H1 (cell line): ENCODE measurements at regions not wholly inside any gene's neighbourhood (a gene's known extent, or its start where the extent isn't known, plus 50 kb on each side); places are given as distances from the start of the nearest gene placed in this dataset.

Source experiments
- CTCF ChIA-PET: fragments of 300-600 bp; sonication (Branson Sonifier 250); formaldehyde crosslinking; loops from one replicate; lab custom pipeline; 2021; ENCODE audit not compliant: partially characterized antibody; lab: Charles Lee
- POLR2A ChIA-PET: fragments of 300-600 bp; sonication (Branson Sonifier 250); formaldehyde crosslinking; loops from one replicate; lab custom pipeline; 2021; ENCODE audit warnings: inconsistent platforms; ENCODE audit not compliant: partially characterized antibody; lab: Charles Lee
- DNase-seq, 2 experiments: peaks; one replicate each; pipeline versions ENCODE4 v3.0.0 to v3.0.0-alpha.2; 2010 to 2022; ENCODE audit warnings: low spot score in 2 of 2, low read depth in 1 of 2, mixed read lengths in 1 of 2
- FAIRE-seq: peaks from 2 replicates; lab custom pipeline; 2011; peaks lifted over from hg19 to GRCh38; lab: Jason Lieb, UNC
- H2AFZ ChIP-seq: 2 replicates; pipeline ENCODE4 v1.8.1; 2012; ENCODE audit warnings: low read length, inconsistent platforms
- H2AK5ac ChIP-seq: 2 replicates; pipeline ENCODE4 v1.6.1; 2013; ENCODE audit warnings: low read depth, low read length
- H2BK120ac ChIP-seq: replicated peaks from 2 replicates; pipeline ENCODE3; 2013; ENCODE audit warnings: low read depth, low read length, inconsistent platforms
- H2BK12ac ChIP-seq: 2 replicates; pipeline ENCODE4 v1.6.1; 2013; ENCODE audit warnings: low read depth, low read length
- H2BK15ac ChIP-seq: 2 replicates; pipeline ENCODE4 v1.6.1; 2013; ENCODE audit warnings: low read length
- H2BK20ac ChIP-seq: 2 replicates; pipeline ENCODE4 v1.6.1; 2013; ENCODE audit warnings: low read length
- H2BK5ac ChIP-seq: 2 replicates; pipeline ENCODE4 v1.6.1; 2013; ENCODE audit warnings: low read depth, low read length
- H3K14ac ChIP-seq: 2 replicates; pipeline ENCODE4 v1.6.1; 2013; ENCODE audit warnings: inconsistent platforms; ENCODE audit not compliant: insufficient read length
- H3K18ac ChIP-seq: 2 replicates; pipeline ENCODE4 v1.6.1; 2013; ENCODE audit warnings: low read length; ENCODE audit errors: extremely low read depth
- H3K23ac ChIP-seq: 2 replicates; pipeline ENCODE4 v1.6.1; 2013; ENCODE audit warnings: inconsistent platforms; ENCODE audit not compliant: insufficient read length
- H3K23me2 ChIP-seq: 2 replicates; pipeline ENCODE4 v1.6.1; 2013; ENCODE audit warnings: low read depth, low read length
- H3K27ac ChIP-seq: 2 replicates; pipeline ENCODE4 v1.6.1; 2011; ENCODE audit warnings: low read depth, low read length, inconsistent platforms
- H3K27me3 ChIP-seq, 4 experiments: replicated peaks in 1 of 4; 1 replicate in 1 of 4; 2 replicates in 3 of 4; pipeline versions ENCODE4 v1.6.1 to v1.8.1; 2011 to 2013; ENCODE audit warnings: low read length in 3 of 4, mild to moderate bottlenecking in 3 of 4, inconsistent platforms in 2 of 4, mixed read lengths in 2 of 4, moderate library complexity in 1 of 4; ENCODE audit not compliant: control insufficient read depth in 3 of 4, insufficient read depth in 3 of 4; ENCODE audit errors: extremely low read depth in 1 of 4
- H3K36me3 ChIP-seq, 4 experiments: 2 replicates each; pipeline versions ENCODE4 v1.6.1 to v1.8.1; 2011 to 2013; ENCODE audit warnings: mild to moderate bottlenecking in 4 of 4, low read length in 3 of 4, moderate library complexity in 2 of 4, control low read depth in 1 of 4, inconsistent platforms in 1 of 4; ENCODE audit not compliant: insufficient read depth in 4 of 4, control insufficient read depth in 2 of 4
- H3K4ac ChIP-seq: replicated peaks from 2 replicates; pipeline ENCODE3; 2013; ENCODE audit warnings: low read length, low read depth, mixed read lengths, inconsistent platforms; ENCODE audit not compliant: insufficient read length
- H3K4me1 ChIP-seq, 4 experiments: replicated peaks in 1 of 4; 1 replicate in 1 of 4; 2 replicates in 3 of 4; pipeline versions ENCODE4 v1.6.1 to v1.8.1; 2011 to 2013; ENCODE audit warnings: low read length in 3 of 4, inconsistent platforms in 2 of 4, mixed read lengths in 1 of 4; ENCODE audit not compliant: insufficient read depth in 4 of 4, control insufficient read depth in 3 of 4
- H3K4me2 ChIP-seq, 2 experiments: 2 replicates each; pipeline versions ENCODE4 v1.6.1 to v1.8.1; 2011 to 2013; ENCODE audit warnings: low read depth in 2 of 2, low read length in 2 of 2, control low read depth in 1 of 2, inconsistent platforms in 1 of 2, mild to moderate bottlenecking in 1 of 2; ENCODE audit not compliant: insufficient read depth in 1 of 2
- H3K4me3 ChIP-seq, 4 experiments: fragments of 200-600, 300-600 bp in 1 of 4; sonication (generic), shearing (Covaris generic), sonication (Bioruptor Twin) in 1 of 4; 2 replicates each; pipeline versions ENCODE4 v1.5.1 to v1.8.1; 2011 to 2016; ENCODE audit warnings: low read length in 4 of 4, low read depth in 3 of 4, control low read depth in 2 of 4, inconsistent platforms in 2 of 4, mild to moderate bottlenecking in 2 of 4, mixed read lengths in 1 of 4, moderate library complexity in 1 of 4; ENCODE audit not compliant: insufficient read depth in 2 of 4; ENCODE audit errors: extremely low read depth in 1 of 4
- H3K56ac ChIP-seq: replicated peaks from 2 replicates; pipeline ENCODE3; 2013; ENCODE audit warnings: low read depth, mild to moderate bottlenecking, mixed read lengths, low read length, inconsistent platforms; ENCODE audit not compliant: insufficient read length
- H3K79me1 ChIP-seq: 2 replicates; pipeline ENCODE4 v1.6.1; 2013; ENCODE audit warnings: low read depth, low read length, control low read depth
- H3K79me2 ChIP-seq, 2 experiments: 2 replicates each; pipeline versions ENCODE4 v1.6.1 to v1.8.1; 2012 to 2013; ENCODE audit warnings: low read length in 2 of 2, mild to moderate bottlenecking in 2 of 2, inconsistent platforms in 1 of 2; ENCODE audit not compliant: insufficient read depth in 2 of 2, control insufficient read depth in 1 of 2
- H3K9ac ChIP-seq, 4 experiments: replicated peaks in 1 of 4; 1 replicate in 1 of 4; 2 replicates in 3 of 4; pipeline versions ENCODE4 v1.6.1 to v1.8.1; 2011 to 2013; ENCODE audit warnings: low read depth in 3 of 4, low read length in 3 of 4, control low read depth in 2 of 4, mild to moderate bottlenecking in 2 of 4, moderate library complexity in 2 of 4, inconsistent platforms in 1 of 4; ENCODE audit errors: extremely low read depth in 1 of 4
- H3K9me3 ChIP-seq, 2 experiments: 2 replicates each; pipeline versions ENCODE4 v1.6.1 to v1.8.1; 2012 to 2013; ENCODE audit warnings: mild to moderate bottlenecking in 2 of 2, moderate library complexity in 2 of 2, control low read depth in 1 of 2, inconsistent platforms in 1 of 2, low read depth in 1 of 2, low read length in 1 of 2, mixed read lengths in 1 of 2; ENCODE audit not compliant: insufficient read depth in 2 of 2
- H4K20me1 ChIP-seq, 2 experiments: replicated peaks in 1 of 2; 2 replicates each; pipeline versions ENCODE3 to v1.8.1; 2011 to 2013; ENCODE audit warnings: inconsistent platforms in 2 of 2, low read length in 2 of 2, mild to moderate bottlenecking in 1 of 2; ENCODE audit not compliant: insufficient read depth in 2 of 2, control insufficient read depth in 1 of 2
- H4K5ac ChIP-seq: 2 replicates; pipeline ENCODE4 v1.6.1; 2013; ENCODE audit warnings: low read length, low read depth, mixed read lengths, inconsistent platforms; ENCODE audit not compliant: insufficient read length
- H4K8ac ChIP-seq: 2 replicates; pipeline ENCODE4 v1.8.0; 2013; ENCODE audit warnings: mild to moderate bottlenecking, moderate library complexity, low read length, inconsistent platforms; ENCODE audit not compliant: insufficient read depth; ENCODE audit errors: extremely low read depth
- H4K91ac ChIP-seq: replicated peaks from 2 replicates; pipeline ENCODE3; 2013; ENCODE audit warnings: low read length, mixed read lengths, inconsistent platforms; ENCODE audit not compliant: insufficient read length
- BCL11A ChIP-seq, 2 experiments: IDR thresholded peaks; one replicate each; pipeline ENCODE4 v1.6.1; 2011; ENCODE audit warnings: low read depth in 2 of 2, low read length in 2 of 2, mild to moderate bottlenecking in 2 of 2
- CBX8 ChIP-seq: fragments of 300-800, 300-1000 bp; sonication (generic); IDR thresholded peaks from 2 replicates; pipeline ENCODE4 v1.7.1; 2016; ENCODE audit warnings: low read depth, low read length, borderline replicate concordance
- CHD2 ChIP-seq: IDR thresholded peaks from 2 replicates; pipeline ENCODE4 v1.6.1; 2012; ENCODE audit warnings: low read length, improper control_type of control experiment
- EP300 ChIP-seq, 2 experiments: IDR thresholded peaks; 1 replicate in 1 of 2; 2 replicates in 1 of 2; pipeline ENCODE4 v1.6.1; 2011 to 2012; ENCODE audit warnings: low read depth in 2 of 2, low read length in 2 of 2, mild to moderate bottlenecking in 2 of 2, borderline replicate concordance in 1 of 2, inconsistent platforms in 1 of 2, moderate library complexity in 1 of 2
- EZH2 ChIP-seq: fragments of 200-600 bp; sonication (generic); IDR thresholded peaks from 2 replicates; pipeline ENCODE4 v1.7.1; 2012; ENCODE audit warnings: low read depth, mild to moderate bottlenecking, moderate library complexity, low read length, inconsistent platforms; ENCODE audit not compliant: severe bottlenecking
- NRF1 ChIP-seq: IDR thresholded peaks from 2 replicates; pipeline ENCODE4 v1.6.1; 2011; ENCODE audit warnings: mild to moderate bottlenecking, low read depth, low read length, improper control_type of control experiment
- POLR2AphosphoS5 ChIP-seq: IDR thresholded peaks from 2 replicates; pipeline ENCODE4 v1.6.1; 2011; ENCODE audit warnings: low read depth, low read length
- POU5F1 ChIP-seq: IDR thresholded peaks from 2 replicates; pipeline ENCODE4 v1.6.1; 2011; ENCODE audit warnings: low read depth, mild to moderate bottlenecking, low read length, moderate library complexity
- RAD21 ChIP-seq, 2 experiments: IDR thresholded peaks in 1 of 2; conservative IDR thresholded peaks in 1 of 2; 2 replicates each; pipeline ENCODE4 v1.6.1; 2011; ENCODE audit warnings: low read depth in 2 of 2, low read length in 2 of 2, improper control_type of control experiment in 1 of 2, inconsistent platforms in 1 of 2, mild to moderate bottlenecking in 1 of 2, moderate library complexity in 1 of 2
- RBBP5 ChIP-seq: IDR thresholded peaks from 2 replicates; pipeline ENCODE4 v1.7.1; 2012; ENCODE audit warnings: low read depth, mild to moderate bottlenecking, inconsistent platforms, low read length, moderate library complexity, borderline replicate concordance
- SP4 ChIP-seq: IDR thresholded peaks from 2 replicates; pipeline ENCODE4 v1.6.1; 2012; ENCODE audit warnings: low read length, inconsistent platforms
- TEAD4 ChIP-seq: IDR thresholded peaks from 2 replicates; pipeline ENCODE4 v1.6.1; 2012; ENCODE audit warnings: low read depth, low read length, inconsistent platforms, mixed read lengths
- WGBS, 2 experiments: shearing (Covaris generic) in 1 of 2; methylation state at CpG; one replicate each; pipeline versions ENCODE4 v1.1.6 to v1.1.7; 2013 to 2015; ENCODE audit warnings: low lambda C conversion rate in 2 of 2, mixed read lengths in 2 of 2, inconsistent platforms in 1 of 2, low coverage in 1 of 2, missing lambda C conversion rate in 1 of 2; ENCODE audit not compliant: insufficient replicate concordance in 2 of 2, insufficient coverage in 1 of 2, insufficient read length in 1 of 2; ENCODE audit errors: extremely low coverage in 1 of 2, missing lambda C conversion rate in 1 of 2; 5-methylcytosine and 5-hydroxymethylcytosine counted together
- TF ChIP-seq, protein P1 (sequence below): IDR thresholded peaks from 2 replicates; pipeline ENCODE4 v1.6.1; 2011; ENCODE audit warnings: low read length, improper control_type of control experiment

DNA sequence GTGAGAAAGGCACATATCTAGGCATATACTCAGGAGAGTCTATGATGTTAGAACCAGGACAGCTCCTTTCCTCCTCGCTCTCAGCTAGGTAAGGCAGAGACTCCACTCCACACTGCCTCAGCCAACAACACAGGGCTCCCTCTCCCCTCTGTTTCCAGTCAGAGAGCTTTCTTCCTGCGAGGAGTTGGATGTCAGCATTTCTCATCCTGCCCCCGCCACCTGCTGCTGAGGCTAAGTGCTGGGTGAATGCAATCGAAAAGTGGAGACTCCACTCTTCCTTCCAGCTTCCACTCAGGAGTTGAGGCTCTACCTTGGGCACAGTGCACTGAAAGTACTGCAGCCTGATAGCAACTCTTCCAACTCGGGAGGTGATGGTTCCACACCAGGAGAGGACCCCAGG lies 177.2 kb upstream of the RAB6C start:
- Histone ChIP-seq H2BK20ac (no peak overlapping the region), H2BK12ac (no peak overlapping the region), H3K79me2 (no peaks in the 10 kb centered on the region), H4K20me1 (no peaks in the 10 kb centered on the region), H3K9ac (no peak overlapping the region), H3K18ac (no peak overlapping the region), H3K23ac (no peak overlapping the region), H3K14ac (no peak overlapping the region), H3K27me3 (no peaks in the 10 kb centered on the region), H3K9me3 (no peaks in the 10 kb centered on the region), H2BK15ac (0 out of 2 replicates have a peak overlapping the region, but pooled peaks have one; percentile 50), H3K4ac (no peak overlapping the region), H3K4me3 (peak overlapping the region in 1 of 4 experiments; percentile 24; a peak in 1 of 8 replicates), H2BK120ac (no peak overlapping the region), H4K5ac (no peak overlapping the region), H2BK5ac (no peak overlapping the region; the same call in 1 of the 2 replicates), H3K56ac (no peak overlapping the region), H3K4me1 (peaks cover 0 to 15% (median 8%) of the 10 kb centered on the region in 4 experiments; a peak in 4 of 7 replicates), H2AK5ac (no peak overlapping the region), H3K27ac (no peak overlapping the region), H4K91ac (no peak overlapping the region), H3K4me2 (peak overlapping the region; percentile 12 to 15; a peak in 2 of 4 replicates), H4K8ac (no peak overlapping the region; the same call in 1 of the 2 replicates), H3K79me1 (no peaks in the 10 kb centered on the region), H3K36me3 (no peaks in the 10 kb centered on the region), H2AFZ (peak overlapping the region; percentile 84), H3K23me2 (no peaks in the 10 kb centered on the region)
- ChIA-PET CTCF (interaction anchor here (1.5 to 1.7 kb wide), 2 partner anchors 19 to 94 kb away, joined by 3 read pairs; no protein-coding TSS in a partner anchor), POLR2A (no interaction called here)
- 72% methylated on average over 5 of the region's 5 CpGs; no CpG with 5 or more reads in 1 of the 2 experiments for WGBS, 2 experiments
- FAIRE-seq (no peak), DNase-seq (no peak)
- no peak for TF ChIP-seq CHD2
- TF ChIP-seq EZH2: no peak
- no peak for TF ChIP-seq RBBP5
- TF ChIP-seq RAD21 (IDR thresholded peaks at IDR 0.05 in 1 of 2, conservative IDR thresholded peaks at IDR 0.05 in 1 of 2; ENCODE audit: low read depth in 2 of 2, low read length in 2 of 2): no peak
- TF ChIP-seq POU5F1: no peak
- TF ChIP-seq CBX8: no peak
- TF ChIP-seq, protein P1, sequence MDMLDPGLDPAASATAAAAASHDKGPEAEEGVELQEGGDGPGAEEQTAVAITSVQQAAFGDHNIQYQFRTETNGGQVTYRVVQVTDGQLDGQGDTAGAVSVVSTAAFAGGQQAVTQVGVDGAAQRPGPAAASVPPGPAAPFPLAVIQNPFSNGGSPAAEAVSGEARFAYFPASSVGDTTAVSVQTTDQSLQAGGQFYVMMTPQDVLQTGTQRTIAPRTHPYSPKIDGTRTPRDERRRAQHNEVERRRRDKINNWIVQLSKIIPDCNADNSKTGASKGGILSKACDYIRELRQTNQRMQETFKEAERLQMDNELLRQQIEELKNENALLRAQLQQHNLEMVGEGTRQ: no peak
- TF ChIP-seq SP4: no peak
- TF ChIP-seq EP300 (IDR thresholded peaks at IDR 0.05; ENCODE audit: borderline replicate concordance in 1 of 2, low read depth in 2 of 2, low read length in 2 of 2): no peak
- TF ChIP-seq POLR2AphosphoS5: no peak
- TF ChIP-seq TEAD4: no peak
- no peak for TF ChIP-seq NRF1
- no peak for TF ChIP-seq BCL11A (IDR thresholded peaks at IDR 0.05; ENCODE audit: low read depth in 2 of 2, low read length in 2 of 2)
